Esophagus muscularis mucosa (tissue), 4 donors: ENCODE measurements at regions not wholly inside any gene's neighbourhood (a gene's known extent, or its start where the extent isn't known, plus 50 kb on each side); places are given as distances from the start of the nearest gene placed in this dataset.
A peak's percentile ranks its signal among the peaks of the same experiment; 100 is the strongest.
"Not testable (repeated sequence)": the region's sequence is repeated elsewhere in the genome, so short reads cannot be mapped to it uniquely, and the experiment has no call there.

Source experiments
- DNase-seq: peaks from one replicate; pipeline ENCODE4 v3.0.0-alpha.2; 2017; ENCODE audit errors: extremely low spot score
- H3K27ac ChIP-seq, 4 donors: fragments of 200-600 bp; sonication (generic); replicated peaks in 1 of 4; 1 replicate in 3 of 4; 2 replicates in 1 of 4; pipeline ENCODE4 v1.5.1; 2016 to 2019; ENCODE audit warnings: mild to moderate bottlenecking in 1 of 4
- H3K27me3 ChIP-seq, 4 donors: fragments of 200-600 bp; sonication (generic); one replicate each; pipeline versions ENCODE4 v1.5.1 to v1.6.0; 2016 to 2019
- H3K36me3 ChIP-seq, 4 donors: fragments of 200-600 bp; sonication (generic); one replicate each; pipeline ENCODE4 v1.5.1; 2016 to 2019
- H3K4me1 ChIP-seq, 4 donors: fragments of 200-600 bp; sonication (generic); one replicate each; pipeline ENCODE4 v1.5.1; 2016 to 2019
- H3K4me3 ChIP-seq, 4 donors: fragments of 200-600 bp; sonication (generic); 1 replicate in 2 of 4; 2 replicates in 2 of 4; pipeline ENCODE4 v1.5.1; 2016 to 2019; ENCODE audit warnings: mild to moderate bottlenecking in 4 of 4, moderate library complexity in 1 of 4
- H3K9me3 ChIP-seq, 4 donors: fragments of 200-600 bp; sonication (generic); 1 replicate in 3 of 4; 2 replicates in 1 of 4; pipeline ENCODE4 v1.5.1; 2016 to 2019
- CTCF ChIP-seq, 3 experiments: fragments of 200-600 bp in 2 of 3; fragments of 450-650 bp in 1 of 3; sonication (generic) in 2 of 3; IDR thresholded peaks; one replicate each; pipeline ENCODE4 v1.5.1; 2017 to 2019; ENCODE audit warnings: antibody characterized with exemption in 3 of 3, mild to moderate bottlenecking in 2 of 3, moderate library complexity in 1 of 3
- EP300 ChIP-seq: sonication (generic); formaldehyde crosslinking; IDR thresholded peaks from one replicate; pipeline ENCODE4 v1.6.1; 2017; ENCODE audit warnings: antibody characterized with exemption
- POLR2A ChIP-seq: fragments of 450-650 bp; IDR thresholded peaks from one replicate; pipeline ENCODE4 v1.6.1; 2017; ENCODE audit warnings: antibody characterized with exemption, moderate library complexity, mild to moderate bottlenecking, low read depth
- POLR2AphosphoS5 ChIP-seq, 2 donors: sonication (generic); formaldehyde crosslinking; IDR thresholded peaks; one replicate each; pipeline ENCODE4 v1.6.1; 2017; ENCODE audit warnings: antibody characterized with exemption in 2 of 2
- WGBS: methylation state at CpG from one replicate; pipeline ENCODE4 v1.1.5; 2018; 5-methylcytosine and 5-hydroxymethylcytosine counted together
- intact Hi-C: fragments of 100-400 bp; cut with DNase I; formaldehyde crosslinking; loops from one replicate; pipeline ENCODE4 v1.15.1; 2023

DNA sequence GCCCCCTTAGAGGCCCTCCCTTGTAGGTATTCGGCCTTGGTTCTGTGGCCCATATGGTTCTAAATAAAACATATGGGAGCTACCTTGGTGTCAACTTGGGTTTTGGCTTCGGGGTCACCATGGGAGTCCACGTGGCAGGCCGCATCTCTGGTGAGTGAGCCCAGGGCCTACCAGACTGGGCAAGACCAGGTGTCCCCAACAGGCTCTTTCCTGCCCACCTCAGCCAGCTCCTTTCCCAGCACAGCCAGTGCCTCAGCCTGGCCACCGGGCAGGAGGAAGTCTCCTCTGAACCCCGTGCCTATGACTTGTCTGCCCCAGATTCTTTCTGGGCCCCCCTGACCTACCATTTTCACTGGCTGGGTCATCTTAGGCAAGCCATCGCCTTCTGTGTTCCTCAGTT is 268.8 kb upstream of the TEKT4 start:
- H3K27me3 ChIP-seq, result no peaks in the 10 kb centered on the region
- H3K9me3 ChIP-seq, result no peaks in the 10 kb centered on the region
- intact Hi-C loops, result no loop called here
- WGBS, result 90% methylated on average over 7 of the region's 7 CpGs
- no peaks in the 10 kb centered on the region for H3K36me3 ChIP-seq
- H3K4me3 ChIP-seq, result no peak overlapping the region
- DNase-seq, result no peak
- no peak overlapping the region for H3K27ac ChIP-seq
- TF ChIP-seq POLR2A, result no peak
- no peak for TF ChIP-seq EP300
- TF ChIP-seq POLR2AphosphoS5 (IDR thresholded peaks at IDR 0.05), result no peak
- TF ChIP-seq CTCF (IDR thresholded peaks at IDR 0.05), result no peak
- H3K4me1 ChIP-seq, result no peaks in the 10 kb centered on the region

DNA sequence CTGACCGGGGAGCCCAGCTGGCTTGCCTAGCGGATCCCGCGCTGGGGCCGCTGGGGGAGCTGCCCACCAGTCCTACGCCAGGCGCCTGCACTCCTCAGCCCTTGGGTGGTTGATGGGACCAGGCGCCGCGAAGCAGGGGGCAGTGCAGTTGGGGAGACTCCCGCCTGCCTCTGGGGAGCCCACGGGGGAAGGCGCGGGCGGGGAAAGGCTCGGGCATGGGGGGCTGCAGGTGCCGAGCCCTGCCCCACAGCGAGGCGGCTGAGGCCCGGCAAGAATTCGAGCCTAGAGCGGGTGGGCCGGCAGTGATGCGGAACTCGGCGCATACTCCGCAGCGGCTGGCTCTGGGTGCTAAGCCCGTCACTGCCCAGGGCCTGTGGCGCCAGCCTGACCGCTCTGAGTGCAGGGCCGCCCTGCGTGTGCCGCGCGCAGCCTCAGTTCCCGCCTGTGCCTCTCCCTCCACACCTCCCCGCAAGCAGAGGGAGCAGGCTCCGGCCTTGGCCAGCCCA is 249.1 kb upstream of the TEKT4 start:
- no peak for TF ChIP-seq POLR2A
- TF ChIP-seq POLR2AphosphoS5 (IDR thresholded peaks at IDR 0.05), result no peak
- Histone ChIP-seq H3K27ac (no peak overlapping the region), H3K4me1 (no peaks in the 10 kb centered on the region), H3K36me3 (no peaks in the 10 kb centered on the region), H3K9me3 (no peaks in the 10 kb centered on the region), H3K27me3 (peaks cover 0 to 16% (median 0%) of the 10 kb centered on the region in 4 donors), H3K4me3 (peak overlapping the region in 2 of 4 donors; percentile 15 to 20)
- intact Hi-C loops, result no loop called here
- WGBS, result 38% methylated on average over 20 of the region's 39 CpGs
- DNase-seq, result no peak

DNA sequence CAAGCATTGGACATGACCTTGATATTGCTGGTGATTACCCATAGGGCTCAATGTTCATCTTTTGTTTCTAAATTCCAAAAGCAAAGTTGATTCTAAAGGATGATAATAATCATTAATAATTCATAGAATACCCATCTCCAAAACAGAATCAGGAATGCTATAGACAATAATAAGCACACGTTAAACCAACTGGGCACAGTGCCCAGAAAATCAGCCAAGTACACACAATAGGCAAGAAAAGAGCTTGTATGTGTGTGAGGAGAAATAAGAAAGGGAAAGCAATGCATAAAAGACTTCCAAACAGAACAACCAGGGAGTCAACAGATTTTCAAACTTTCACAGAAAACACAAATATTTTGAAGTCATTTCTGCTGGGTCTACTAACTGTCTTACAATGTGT is 242.3 kb upstream of the TEKT4 start:
- H3K36me3 ChIP-seq, H3K4me3 ChIP-seq, intact Hi-C loops, H3K27me3 ChIP-seq, DNase-seq, H3K4me1 ChIP-seq, H3K27ac ChIP-seq, H3K9me3 ChIP-seq: not testable (repeated sequence)
- 34% methylated on average over 1 of the region's 1 CpG for WGBS

GRCh38 chr2:94641397-94641796 is 229.8 kb upstream of the TEKT4 start:
- H3K27me3 ChIP-seq, intact Hi-C loops, H3K4me3 ChIP-seq, H3K9me3 ChIP-seq, H3K4me1 ChIP-seq, DNase-seq, H3K36me3 ChIP-seq, H3K27ac ChIP-seq: not testable (repeated sequence)
- 58% methylated on average over 2 of the region's 2 CpGs for WGBS

GRCh38 chr2:94652131-94652530 is 219.1 kb upstream of the TEKT4 start:
- WGBS, result 76% methylated on average over 5 of the region's 5 CpGs
- intact Hi-C loops, H3K4me3 ChIP-seq, DNase-seq, H3K9me3 ChIP-seq, H3K4me1 ChIP-seq, H3K27ac ChIP-seq, H3K36me3 ChIP-seq, H3K27me3 ChIP-seq: not testable (repeated sequence)

GRCh38 chr2:94669858-94670257 is 201.4 kb upstream of the TEKT4 start:
- 44% methylated on average over 1 of the region's 1 CpG for WGBS
- H3K27ac ChIP-seq, H3K36me3 ChIP-seq, intact Hi-C loops, H3K4me3 ChIP-seq, H3K4me1 ChIP-seq, H3K9me3 ChIP-seq, H3K27me3 ChIP-seq, DNase-seq: not testable (repeated sequence)

DNA sequence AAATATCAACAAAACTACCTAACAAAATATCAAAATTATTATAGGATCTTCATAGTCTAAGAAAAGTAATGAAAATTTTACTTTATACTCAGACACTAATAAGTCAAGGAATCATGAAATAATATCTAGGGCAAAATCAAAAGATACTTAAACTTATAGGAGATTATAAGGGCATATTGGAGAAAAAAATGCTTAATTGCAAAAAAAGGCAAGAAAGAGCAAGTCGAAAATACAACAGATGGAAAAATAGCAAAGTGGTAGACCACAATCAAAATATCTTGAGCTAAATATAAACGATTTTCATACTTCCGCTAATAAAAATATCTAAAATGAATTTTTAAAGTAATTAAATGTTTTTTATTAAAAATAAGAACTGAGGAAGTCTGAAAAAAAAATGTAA is 177.0 kb upstream of the TEKT4 start:
- H3K27ac ChIP-seq, H3K4me1 ChIP-seq, H3K4me3 ChIP-seq, H3K27me3 ChIP-seq, H3K9me3 ChIP-seq, DNase-seq, H3K36me3 ChIP-seq, intact Hi-C loops: not testable (repeated sequence)
- WGBS, result 86% methylated on average over 3 of the region's 3 CpGs

- WGBS, result 45% methylated on average over 2 of the region's 2 CpGs
- H3K27ac ChIP-seq, DNase-seq, intact Hi-C loops, H3K4me3 ChIP-seq, H3K36me3 ChIP-seq, H3K9me3 ChIP-seq, H3K4me1 ChIP-seq, H3K27me3 ChIP-seq: not testable (repeated sequence)
These were observed 162.2 kb upstream of the TEKT4 start for GRCh38 chr2:94708982-94709381.
